ENCODE measurements at regions not wholly inside any gene's neighbourhood (a gene's known extent, or its start where the extent isn't known, plus 50 kb on each side); places are given as distances from the start of the nearest gene placed in this dataset.

- Histone ChIP-seq H3K4me3 (no peak overlapping the region), H3K36me3 (no peaks in the 10 kb centered on the region), H3K27ac (no peak overlapping the region), H3K27me3 (no peaks in the 10 kb centered on the region), H3K4me1 (ENCODE audit: insufficient read depth) (peaks cover 2% of the 10 kb centered on the region), H3K9me3 (no peaks in the 10 kb centered on the region)
- 53 to 66% (median 62%) methylated on average over 2 of the region's 2 CpGs for WGBS, 3 donors
- TF ChIP-seq POLR2A (IDR thresholded peaks at IDR 0.05) (no peak), CTCF (IDR thresholded peaks at IDR 0.05) (no peak)
- intact Hi-C loops (cut with DNase I): no loop called here
- DNase-seq: no peak
Observed at GRCh38 chr4:148850257-148850995, 408.2 kb upstream of the NR3C2 start.

GRCh38 chr4:148849581-148849980, 407.4 kb upstream of the NR3C2 start:
- 96 to 98% (median 98%) methylated on average over 2 of the region's 2 CpGs for WGBS, 3 donors
- Histone ChIP-seq H3K27me3 (no peaks in the 10 kb centered on the region), H3K27ac (no peak overlapping the region), H3K36me3 (no peaks in the 10 kb centered on the region), H3K9me3 (no peaks in the 10 kb centered on the region), H3K4me3 (no peak overlapping the region), H3K4me1 (ENCODE audit: insufficient read depth) (peaks cover 2% of the 10 kb centered on the region)
- intact Hi-C loops (cut with DNase I): no loop called here
- no peak for TF ChIP-seq POLR2A (IDR thresholded peaks at IDR 0.05)
- TF ChIP-seq CTCF (IDR thresholded peaks at IDR 0.05): no peak
- DNase-seq: no peak

- Histone ChIP-seq H3K27ac (no peak overlapping the region), H3K9me3 (no peaks in the 10 kb centered on the region), H3K4me1 (ENCODE audit: insufficient read depth) (peaks cover 2% of the 10 kb centered on the region), H3K4me3 (no peak overlapping the region), H3K36me3 (no peaks in the 10 kb centered on the region), H3K27me3 (no peaks in the 10 kb centered on the region)
- no peak for DNase-seq
- WGBS, 3 donors: 86 to 90% (median 89%) methylated on average over 10 of the region's 10 CpGs
- intact Hi-C loops (cut with DNase I): no loop called here
- TF ChIP-seq POLR2A (IDR thresholded peaks at IDR 0.05) (no peak), CTCF (IDR thresholded peaks at IDR 0.05) (no peak), EP300 (IDR thresholded peaks at IDR 0.05) (no peak)
Observed at GRCh38 chr4:148847544-148848255, 405.5 kb upstream of the NR3C2 start.

- Histone ChIP-seq H3K4me1 (ENCODE audit: insufficient read depth) (peaks cover 2% of the 10 kb centered on the region), H3K9me3 (no peaks in the 10 kb centered on the region), H3K36me3 (no peaks in the 10 kb centered on the region), H3K27me3 (no peaks in the 10 kb centered on the region), H3K4me3 (no peak overlapping the region), H3K27ac (no peak overlapping the region)
- WGBS, 3 donors: 3 to 12% (median 5%) methylated on average over 1 of the region's 1 CpG
- intact Hi-C loops (cut with DNase I): no loop called here
- TF ChIP-seq POLR2A (IDR thresholded peaks at IDR 0.05): no peak
- TF ChIP-seq EP300 (IDR thresholded peaks at IDR 0.05): no peak
- no peak for TF ChIP-seq CTCF (IDR thresholded peaks at IDR 0.05)
- DNase-seq: no peak
Observed at GRCh38 chr4:148845609-148846008, 403.4 kb upstream of the NR3C2 start.
